ENCODE measurements at regions not wholly inside any gene's neighbourhood (a gene's known extent, or its start where the extent isn't known, plus 50 kb on each side); places are given as distances from the start of the nearest gene placed in this dataset.

DNA sequence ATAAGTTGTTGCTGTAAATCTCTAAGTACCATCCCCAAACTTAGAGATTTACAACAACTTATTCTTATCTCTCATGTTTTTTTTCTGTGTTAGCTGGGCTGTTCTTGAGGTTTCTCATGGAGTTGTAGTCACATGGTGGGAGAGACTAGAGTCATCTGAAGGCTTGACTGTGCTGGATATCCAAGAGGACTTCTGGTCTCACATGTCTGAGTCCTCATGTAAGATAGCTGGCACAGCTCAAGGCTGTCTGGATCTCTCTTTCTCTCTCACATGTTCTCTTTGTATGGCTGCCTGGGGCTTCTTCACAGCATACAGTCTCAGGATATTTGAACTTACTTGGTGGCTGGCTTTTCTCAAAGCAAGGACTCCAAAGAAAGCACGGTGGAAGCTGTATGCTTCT is 63.8 kb downstream of the DACT1 start (continued):
- no peak for TF ChIP-seq EMX1 (CRISPR knock-in tag; IDR thresholded peaks at IDR 0.05)
- no peak for TF ChIP-seq GRHL2 (CRISPR knock-in tag; IDR thresholded peaks at IDR 0.05; ENCODE audit: insufficient replicate concordance, severe bottlenecking)
- TF ChIP-seq, protein P1, sequence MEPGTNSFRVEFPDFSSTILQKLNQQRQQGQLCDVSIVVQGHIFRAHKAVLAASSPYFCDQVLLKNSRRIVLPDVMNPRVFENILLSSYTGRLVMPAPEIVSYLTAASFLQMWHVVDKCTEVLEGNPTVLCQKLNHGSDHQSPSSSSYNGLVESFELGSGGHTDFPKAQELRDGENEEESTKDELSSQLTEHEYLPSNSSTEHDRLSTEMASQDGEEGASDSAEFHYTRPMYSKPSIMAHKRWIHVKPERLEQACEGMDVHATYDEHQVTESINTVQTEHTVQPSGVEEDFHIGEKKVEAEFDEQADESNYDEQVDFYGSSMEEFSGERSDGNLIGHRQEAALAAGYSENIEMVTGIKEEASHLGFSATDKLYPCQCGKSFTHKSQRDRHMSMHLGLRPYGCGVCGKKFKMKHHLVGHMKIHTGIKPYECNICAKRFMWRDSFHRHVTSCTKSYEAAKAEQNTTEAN (CRISPR knock-in tag; IDR thresholded peaks at IDR 0.05): no peak
- TF ChIP-seq PRRX2 (CRISPR knock-in tag; IDR thresholded peaks at IDR 0.05): no peak
- TF ChIP-seq, protein P2, sequence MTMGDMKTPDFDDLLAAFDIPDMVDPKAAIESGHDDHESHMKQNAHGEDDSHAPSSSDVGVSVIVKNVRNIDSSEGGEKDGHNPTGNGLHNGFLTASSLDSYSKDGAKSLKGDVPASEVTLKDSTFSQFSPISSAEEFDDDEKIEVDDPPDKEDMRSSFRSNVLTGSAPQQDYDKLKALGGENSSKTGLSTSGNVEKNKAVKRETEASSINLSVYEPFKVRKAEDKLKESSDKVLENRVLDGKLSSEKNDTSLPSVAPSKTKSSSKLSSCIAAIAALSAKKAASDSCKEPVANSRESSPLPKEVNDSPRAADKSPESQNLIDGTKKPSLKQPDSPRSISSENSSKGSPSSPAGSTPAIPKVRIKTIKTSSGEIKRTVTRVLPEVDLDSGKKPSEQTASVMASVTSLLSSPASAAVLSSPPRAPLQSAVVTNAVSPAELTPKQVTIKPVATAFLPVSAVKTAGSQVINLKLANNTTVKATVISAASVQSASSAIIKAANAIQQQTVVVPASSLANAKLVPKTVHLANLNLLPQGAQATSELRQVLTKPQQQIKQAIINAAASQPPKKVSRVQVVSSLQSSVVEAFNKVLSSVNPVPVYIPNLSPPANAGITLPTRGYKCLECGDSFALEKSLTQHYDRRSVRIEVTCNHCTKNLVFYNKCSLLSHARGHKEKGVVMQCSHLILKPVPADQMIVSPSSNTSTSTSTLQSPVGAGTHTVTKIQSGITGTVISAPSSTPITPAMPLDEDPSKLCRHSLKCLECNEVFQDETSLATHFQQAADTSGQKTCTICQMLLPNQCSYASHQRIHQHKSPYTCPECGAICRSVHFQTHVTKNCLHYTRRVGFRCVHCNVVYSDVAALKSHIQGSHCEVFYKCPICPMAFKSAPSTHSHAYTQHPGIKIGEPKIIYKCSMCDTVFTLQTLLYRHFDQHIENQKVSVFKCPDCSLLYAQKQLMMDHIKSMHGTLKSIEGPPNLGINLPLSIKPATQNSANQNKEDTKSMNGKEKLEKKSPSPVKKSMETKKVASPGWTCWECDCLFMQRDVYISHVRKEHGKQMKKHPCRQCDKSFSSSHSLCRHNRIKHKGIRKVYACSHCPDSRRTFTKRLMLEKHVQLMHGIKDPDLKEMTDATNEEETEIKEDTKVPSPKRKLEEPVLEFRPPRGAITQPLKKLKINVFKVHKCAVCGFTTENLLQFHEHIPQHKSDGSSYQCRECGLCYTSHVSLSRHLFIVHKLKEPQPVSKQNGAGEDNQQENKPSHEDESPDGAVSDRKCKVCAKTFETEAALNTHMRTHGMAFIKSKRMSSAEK (CRISPR knock-in tag; IDR thresholded peaks at IDR 0.05; ENCODE audit: borderline replicate concordance): no peak
- TF ChIP-seq, protein P3, sequence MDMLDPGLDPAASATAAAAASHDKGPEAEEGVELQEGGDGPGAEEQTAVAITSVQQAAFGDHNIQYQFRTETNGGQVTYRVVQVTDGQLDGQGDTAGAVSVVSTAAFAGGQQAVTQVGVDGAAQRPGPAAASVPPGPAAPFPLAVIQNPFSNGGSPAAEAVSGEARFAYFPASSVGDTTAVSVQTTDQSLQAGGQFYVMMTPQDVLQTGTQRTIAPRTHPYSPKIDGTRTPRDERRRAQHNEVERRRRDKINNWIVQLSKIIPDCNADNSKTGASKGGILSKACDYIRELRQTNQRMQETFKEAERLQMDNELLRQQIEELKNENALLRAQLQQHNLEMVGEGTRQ (CRISPR knock-in tag; IDR thresholded peaks at IDR 0.05): no peak
- no peak for TF ChIP-seq ZBTB21 (CRISPR knock-in tag; IDR thresholded peaks at IDR 0.05; ENCODE audit: borderline replicate concordance)

DNA sequence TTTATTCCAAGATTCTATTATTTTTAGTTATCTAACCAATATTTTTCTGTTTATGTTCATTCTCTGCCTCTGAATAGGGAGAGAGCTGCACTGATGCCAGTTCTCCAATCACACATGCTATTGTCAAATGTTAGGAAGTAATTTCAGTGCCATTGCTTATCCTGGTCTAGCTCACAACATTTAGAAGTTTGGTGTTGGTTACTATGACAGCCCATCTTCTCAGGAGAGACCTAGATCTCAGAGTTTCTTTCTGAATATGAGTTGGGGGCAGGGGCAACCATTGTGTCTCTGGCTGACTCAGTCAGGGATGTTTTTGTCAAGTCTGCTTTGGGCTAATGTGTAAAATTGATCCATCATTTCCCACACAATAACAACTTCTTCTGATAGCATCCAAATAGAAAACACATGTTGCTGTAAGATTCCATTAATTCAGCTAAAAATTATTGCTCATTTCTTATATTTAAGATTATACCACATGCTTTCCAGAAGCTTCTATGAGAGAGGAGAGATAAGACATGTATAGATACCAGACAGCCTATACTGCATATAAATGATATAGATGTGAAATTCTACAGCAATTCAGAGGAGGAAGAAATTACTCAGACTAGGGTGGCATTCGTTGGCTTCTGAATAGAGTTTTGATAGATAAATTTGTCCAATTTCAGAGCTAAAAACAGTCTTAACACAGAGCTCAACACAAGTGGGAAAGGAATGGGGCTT is 64.8 kb downstream of the DACT1 start:
- no peaks in the 10 kb centered on the region for H3K27me3 Mint-ChIP-seq (ENCODE audit: low read depth)
- peaks cover 19% of the 10 kb centered on the region for H3K4me1 Mint-ChIP-seq
- TF ChIP-seq, protein P4, sequence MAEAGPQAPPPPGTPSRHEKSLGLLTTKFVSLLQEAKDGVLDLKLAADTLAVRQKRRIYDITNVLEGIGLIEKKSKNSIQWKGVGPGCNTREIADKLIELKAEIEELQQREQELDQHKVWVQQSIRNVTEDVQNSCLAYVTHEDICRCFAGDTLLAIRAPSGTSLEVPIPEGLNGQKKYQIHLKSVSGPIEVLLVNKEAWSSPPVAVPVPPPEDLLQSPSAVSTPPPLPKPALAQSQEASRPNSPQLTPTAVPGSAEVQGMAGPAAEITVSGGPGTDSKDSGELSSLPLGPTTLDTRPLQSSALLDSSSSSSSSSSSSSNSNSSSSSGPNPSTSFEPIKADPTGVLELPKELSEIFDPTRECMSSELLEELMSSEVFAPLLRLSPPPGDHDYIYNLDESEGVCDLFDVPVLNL (CRISPR knock-in tag; IDR thresholded peaks at IDR 0.05; ENCODE audit: borderline replicate concordance, low read depth): no peak
- DNase-seq (ENCODE audit: low spot score) (no peak), ATAC-seq (no peak)
- H3K27ac Mint-ChIP-seq: no peak overlapping the region
- CTCF ChIA-PET: no interaction called here
- POLR2A ChIA-PET: no interaction called here
- H3K9me3 Mint-ChIP-seq: no peaks in the 10 kb centered on the region
- no peak overlapping the region for H3K4me3 Mint-ChIP-seq
- no peaks in the 10 kb centered on the region for H3K36me3 Mint-ChIP-seq

DNA sequence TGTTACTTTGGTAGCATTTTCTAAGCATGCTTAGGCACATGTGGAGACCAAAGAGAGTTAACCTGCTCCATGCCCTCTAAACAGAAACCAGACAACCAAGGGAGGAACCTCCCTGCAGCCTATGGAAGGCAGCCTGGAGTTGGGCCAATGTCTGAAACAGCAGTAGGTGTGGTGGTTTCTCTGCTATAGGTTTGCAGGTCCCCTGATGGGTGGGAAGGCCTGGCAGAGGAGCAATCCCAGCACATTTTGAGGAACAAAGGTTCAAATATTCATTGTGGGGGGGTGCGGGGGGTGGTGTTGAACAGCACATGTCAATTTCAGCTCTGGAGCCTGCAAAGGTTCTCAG is 65.4 kb downstream of the DACT1 start:
- Mint-ChIP-seq H3K4me1 (peaks cover 14% of the 10 kb centered on the region), H3K27ac (no peak overlapping the region), H3K36me3 (no peaks in the 10 kb centered on the region), H3K27me3 (ENCODE audit: low read depth) (no peaks in the 10 kb centered on the region), H3K4me3 (no peak overlapping the region), H3K9me3 (no peaks in the 10 kb centered on the region)
- CTCF ChIA-PET: no interaction called here
- POLR2A ChIA-PET: no interaction called here
- DNase-seq (ENCODE audit: low spot score): no peak
- no peak; the same call in 1 of the 2 replicates for ATAC-seq
- TF ChIP-seq ZNF138 (CRISPR knock-in tag; conservative IDR thresholded peaks at IDR 0.05): no peak
- TF ChIP-seq ZNF263 (CRISPR knock-in tag; IDR thresholded peaks at IDR 0.05; ENCODE audit: low read depth): no peak
- TF ChIP-seq, protein P5, sequence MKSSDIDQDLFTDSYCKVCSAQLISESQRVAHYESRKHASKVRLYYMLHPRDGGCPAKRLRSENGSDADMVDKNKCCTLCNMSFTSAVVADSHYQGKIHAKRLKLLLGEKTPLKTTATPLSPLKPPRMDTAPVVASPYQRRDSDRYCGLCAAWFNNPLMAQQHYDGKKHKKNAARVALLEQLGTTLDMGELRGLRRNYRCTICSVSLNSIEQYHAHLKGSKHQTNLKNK (CRISPR knock-in tag; IDR thresholded peaks at IDR 0.05): no peak
- TF ChIP-seq, protein P6, sequence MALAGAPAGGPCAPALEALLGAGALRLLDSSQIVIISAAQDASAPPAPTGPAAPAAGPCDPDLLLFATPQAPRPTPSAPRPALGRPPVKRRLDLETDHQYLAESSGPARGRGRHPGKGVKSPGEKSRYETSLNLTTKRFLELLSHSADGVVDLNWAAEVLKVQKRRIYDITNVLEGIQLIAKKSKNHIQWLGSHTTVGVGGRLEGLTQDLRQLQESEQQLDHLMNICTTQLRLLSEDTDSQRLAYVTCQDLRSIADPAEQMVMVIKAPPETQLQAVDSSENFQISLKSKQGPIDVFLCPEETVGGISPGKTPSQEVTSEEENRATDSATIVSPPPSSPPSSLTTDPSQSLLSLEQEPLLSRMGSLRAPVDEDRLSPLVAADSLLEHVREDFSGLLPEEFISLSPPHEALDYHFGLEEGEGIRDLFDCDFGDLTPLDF (CRISPR knock-in tag; IDR thresholded peaks at IDR 0.05): no peak
- TF ChIP-seq, protein P7, sequence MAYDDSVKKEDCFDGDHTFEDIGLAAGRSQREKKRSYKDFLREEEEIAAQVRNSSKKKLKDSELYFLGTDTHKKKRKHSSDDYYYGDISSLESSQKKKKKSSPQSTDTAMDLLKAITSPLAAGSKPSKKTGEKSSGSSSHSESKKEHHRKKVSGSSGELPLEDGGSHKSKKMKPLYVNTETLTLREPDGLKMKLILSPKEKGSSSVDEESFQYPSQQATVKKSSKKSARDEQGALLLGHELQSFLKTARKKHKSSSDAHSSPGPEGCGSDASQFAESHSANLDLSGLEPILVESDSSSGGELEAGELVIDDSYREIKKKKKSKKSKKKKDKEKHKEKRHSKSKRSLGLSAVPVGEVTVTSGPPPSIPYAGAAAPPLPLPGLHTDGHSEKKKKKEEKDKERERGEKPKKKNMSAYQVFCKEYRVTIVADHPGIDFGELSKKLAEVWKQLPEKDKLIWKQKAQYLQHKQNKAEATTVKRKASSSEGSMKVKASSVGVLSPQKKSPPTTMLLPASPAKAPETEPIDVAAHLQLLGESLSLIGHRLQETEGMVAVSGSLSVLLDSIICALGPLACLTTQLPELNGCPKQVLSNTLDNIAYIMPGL (CRISPR knock-in tag; IDR thresholded peaks at IDR 0.05): no peak
- TF ChIP-seq RORB (CRISPR knock-in tag; IDR thresholded peaks at IDR 0.05): no peak
- TF ChIP-seq, protein P8, sequence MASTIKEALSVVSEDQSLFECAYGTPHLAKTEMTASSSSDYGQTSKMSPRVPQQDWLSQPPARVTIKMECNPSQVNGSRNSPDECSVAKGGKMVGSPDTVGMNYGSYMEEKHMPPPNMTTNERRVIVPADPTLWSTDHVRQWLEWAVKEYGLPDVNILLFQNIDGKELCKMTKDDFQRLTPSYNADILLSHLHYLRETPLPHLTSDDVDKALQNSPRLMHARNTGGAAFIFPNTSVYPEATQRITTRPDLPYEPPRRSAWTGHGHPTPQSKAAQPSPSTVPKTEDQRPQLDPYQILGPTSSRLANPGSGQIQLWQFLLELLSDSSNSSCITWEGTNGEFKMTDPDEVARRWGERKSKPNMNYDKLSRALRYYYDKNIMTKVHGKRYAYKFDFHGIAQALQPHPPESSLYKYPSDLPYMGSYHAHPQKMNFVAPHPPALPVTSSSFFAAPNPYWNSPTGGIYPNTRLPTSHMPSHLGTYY (CRISPR knock-in tag; IDR thresholded peaks at IDR 0.05): no peak
- TF ChIP-seq SP1 (CRISPR knock-in tag; conservative IDR thresholded peaks at IDR 0.05): no peak
- no peak for TF ChIP-seq CREM (CRISPR knock-in tag; IDR thresholded peaks at IDR 0.05)
- no peak for TF ChIP-seq NFATC4 (CRISPR knock-in tag; IDR thresholded peaks at IDR 0.05)
- TF ChIP-seq, protein P9, sequence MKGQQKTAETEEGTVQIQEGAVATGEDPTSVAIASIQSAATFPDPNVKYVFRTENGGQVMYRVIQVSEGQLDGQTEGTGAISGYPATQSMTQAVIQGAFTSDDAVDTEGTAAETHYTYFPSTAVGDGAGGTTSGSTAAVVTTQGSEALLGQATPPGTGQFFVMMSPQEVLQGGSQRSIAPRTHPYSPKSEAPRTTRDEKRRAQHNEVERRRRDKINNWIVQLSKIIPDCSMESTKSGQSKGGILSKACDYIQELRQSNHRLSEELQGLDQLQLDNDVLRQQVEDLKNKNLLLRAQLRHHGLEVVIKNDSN (CRISPR knock-in tag; IDR thresholded peaks at IDR 0.05): no peak
- TF ChIP-seq ZNF317 (CRISPR knock-in tag; IDR thresholded peaks at IDR 0.05; ENCODE audit: borderline replicate concordance, low read depth): no peak
